Neural progenitor cell (in vitro differentiated cells): ENCODE measurements at regions not wholly inside any gene's neighbourhood (a gene's known extent, or its start where the extent isn't known, plus 50 kb on each side); places are given as distances from the start of the nearest gene placed in this dataset.
A peak's percentile ranks its signal among the peaks of the same experiment; 100 is the strongest.
"Not testable (repeated sequence)": the region's sequence is repeated elsewhere in the genome, so short reads cannot be mapped to it uniquely, and the experiment has no call there.

Experiments used
- DNase-seq: peaks from one replicate; pipeline ENCODE4 v3.0.0-alpha.2; 2016; ENCODE audit warnings: low spot score
- H2AFZ ChIP-seq: fragments of 200-600 bp; sonication (generic); replicated peaks from 2 replicates; pipeline ENCODE4 v1.6.1; 2016; ENCODE audit warnings: antibody characterized with exemption
- H3F3A ChIP-seq: fragments of 200-600 bp; sonication (generic); 2 replicates; pipeline ENCODE4 v1.6.1; 2016; ENCODE audit warnings: antibody characterized with exemption, low read depth
- H3K27ac ChIP-seq: fragments of 200-600 bp; sonication (generic); 2 replicates; pipeline ENCODE4 v1.5.1; 2016; ENCODE audit warnings: mild to moderate bottlenecking
- H3K27me3 ChIP-seq: fragments of 200-600 bp; sonication (generic); 2 replicates; pipeline ENCODE4 v1.6.1; 2016; ENCODE audit warnings: mild to moderate bottlenecking, moderate library complexity
- H3K36me3 ChIP-seq: fragments of 200-600 bp; sonication (generic); 2 replicates; pipeline ENCODE4 v1.5.1; 2016
- H3K4me1 ChIP-seq: fragments of 200-600 bp; sonication (generic); 2 replicates; pipeline ENCODE4 v1.6.1; 2016; ENCODE audit warnings: mixed run types
- H3K4me2 ChIP-seq: fragments of 200-600 bp; sonication (generic); 2 replicates; pipeline ENCODE4 v1.6.1; 2016
- H3K4me3 ChIP-seq: fragments of 200-600 bp; sonication (generic); 2 replicates; pipeline ENCODE4 v1.5.1; 2016
- H3K79me2 ChIP-seq: fragments of 200-600 bp; sonication (generic); 2 replicates; pipeline ENCODE4 v1.6.1; 2016; ENCODE audit warnings: low read depth
- H3K9ac ChIP-seq: fragments of 200-600 bp; sonication (generic); 2 replicates; pipeline ENCODE4 v1.6.1; 2016
- H3K9me3 ChIP-seq: fragments of 200-600 bp; sonication (generic); 2 replicates; pipeline ENCODE4 v1.5.1; 2016; ENCODE audit warnings: low read depth
- H4K20me1 ChIP-seq: fragments of 200-600 bp; sonication (generic); 2 replicates; pipeline ENCODE4 v1.6.1; 2016; ENCODE audit warnings: low read depth
- H3K27ac Mint-ChIP-seq: 3 replicates; pipeline ENCODE4 v1.8.0; 2021; ENCODE audit warnings: mixed read lengths
- H3K27me3 Mint-ChIP-seq: 2 replicates; pipeline ENCODE4 v1.8.0; 2022; ENCODE audit warnings: low read depth, mild to moderate bottlenecking, inconsistent platforms, moderate library complexity, mixed read lengths; ENCODE audit not compliant: insufficient read depth
- H3K36me3 Mint-ChIP-seq: 3 replicates; pipeline ENCODE4 v1.8.0; 2021; ENCODE audit warnings: mixed read lengths
- H3K4me1 Mint-ChIP-seq: 3 replicates; pipeline ENCODE4 v1.8.0; 2021; ENCODE audit warnings: mixed read lengths
- H3K4me3 Mint-ChIP-seq: 3 replicates; pipeline ENCODE4 v1.8.0; 2021; ENCODE audit warnings: mild to moderate bottlenecking, moderate library complexity, mixed read lengths
- H3K9me3 Mint-ChIP-seq: 3 replicates; pipeline ENCODE4 v1.8.0; 2020; ENCODE audit warnings: mixed read lengths
- CTCF ChIP-seq: fragments of 200-600 bp; sonication (generic); IDR thresholded peaks from 2 replicates; pipeline ENCODE4 v1.5.1; 2017; ENCODE audit warnings: antibody characterized with exemption, mild to moderate bottlenecking
- EZH2 ChIP-seq: fragments of 200-600 bp; sonication (generic); IDR thresholded peaks from 2 replicates; pipeline ENCODE4 v1.6.1; 2017; ENCODE audit warnings: antibody characterized with exemption, mild to moderate bottlenecking, moderate library complexity
- EZH2phosphoT487 ChIP-seq: fragments of 200-600 bp; sonication (generic); IDR thresholded peaks from 2 replicates; pipeline ENCODE4 v1.6.1; 2017; ENCODE audit warnings: antibody characterized with exemption

- Mint-ChIP-seq H3K4me1 (peaks cover 4% of the 10 kb centered on the region), H3K27ac (peak overlapping the region; percentile 5), H3K27me3 (no peaks in the 10 kb centered on the region), H3K36me3 (no peaks in the 10 kb centered on the region), H3K4me3 (no peak overlapping the region), H3K9me3 (peaks cover 8% of the 10 kb centered on the region)
- no peaks in the 10 kb centered on the region for H4K20me1 ChIP-seq
- H3K27ac ChIP-seq, result no peak overlapping the region
- H3K4me1 ChIP-seq, result peaks cover 5% of the 10 kb centered on the region
- no peak for DNase-seq
- H3F3A ChIP-seq, result peaks cover 4% of the 10 kb centered on the region
- no peak overlapping the region for H2AFZ ChIP-seq
- no peaks in the 10 kb centered on the region for H3K36me3 ChIP-seq
- H3K4me3 ChIP-seq, result no peak overlapping the region
- no peak overlapping the region for H3K9ac ChIP-seq
- TF ChIP-seq EZH2 (no peak), EZH2phosphoT487 (no peak), CTCF (no peak)
- no peak overlapping the region for H3K4me2 ChIP-seq
- H3K79me2 ChIP-seq, result peaks cover 8% of the 10 kb centered on the region
- H3K9me3 ChIP-seq, result no peaks in the 10 kb centered on the region
- H3K27me3 ChIP-seq, result no peaks in the 10 kb centered on the region
Measured at GRCh38 chr14:27668531-27668930, 1070.7 kb upstream of the NOVA1 start.

- no peaks in the 10 kb centered on the region for H3K27me3 Mint-ChIP-seq
- no peaks in the 10 kb centered on the region for H3K36me3 ChIP-seq
- H3K4me1 Mint-ChIP-seq, result peaks cover 4% of the 10 kb centered on the region
- H3K4me1 ChIP-seq, result peaks cover 5% of the 10 kb centered on the region
- no peak overlapping the region for H3K27ac Mint-ChIP-seq
- no peaks in the 10 kb centered on the region for H4K20me1 ChIP-seq
- H3K9me3 ChIP-seq, result no peaks in the 10 kb centered on the region
- DNase-seq, result no peak
- TF ChIP-seq CTCF (no peak), EZH2phosphoT487 (no peak), EZH2 (no peak)
- H3K27ac ChIP-seq, result no peak overlapping the region
- H3K4me2 ChIP-seq, result peak overlapping the region; percentile 66
- no peak overlapping the region for H3K9ac ChIP-seq
- H2AFZ ChIP-seq, result no peak overlapping the region
- peaks cover 4% of the 10 kb centered on the region for H3F3A ChIP-seq
- H3K9me3 Mint-ChIP-seq, result peaks cover 8% of the 10 kb centered on the region
- H3K4me3 ChIP-seq, result peak overlapping the region; percentile 38
- H3K4me3 Mint-ChIP-seq, result no peak overlapping the region
- no peaks in the 10 kb centered on the region for H3K27me3 ChIP-seq
- peaks cover 8% of the 10 kb centered on the region for H3K79me2 ChIP-seq
- H3K36me3 Mint-ChIP-seq, result no peaks in the 10 kb centered on the region
Measured at GRCh38 chr14:27672047-27672446, 1074.2 kb upstream of the NOVA1 start.

GRCh38 chr14:27672811-27673737 lies 1075.2 kb upstream of the NOVA1 start:
- H3K9me3 ChIP-seq, H3K36me3 Mint-ChIP-seq, H3F3A ChIP-seq, H3K27ac ChIP-seq, H3K9ac ChIP-seq, H3K27ac Mint-ChIP-seq, H3K27me3 Mint-ChIP-seq, H4K20me1 ChIP-seq, H3K27me3 ChIP-seq, H3K4me1 ChIP-seq, H3K4me1 Mint-ChIP-seq, H3K9me3 Mint-ChIP-seq, H3K4me3 Mint-ChIP-seq, H3K79me2 ChIP-seq, H3K36me3 ChIP-seq: not testable (repeated sequence)
- H2AFZ ChIP-seq, result peak overlapping the region; percentile 47
- H3K4me3 ChIP-seq, result peak overlapping the region; percentile 38
- H3K4me2 ChIP-seq, result peak overlapping the region; percentile 66
- peak; percentile 37 for DNase-seq

- Histone ChIP-seq H3K27me3 (no peaks in the 10 kb centered on the region), H3K4me1 (peaks cover 16% of the 10 kb centered on the region), H3K9me3 (no peaks in the 10 kb centered on the region), H3K4me3 (no peak overlapping the region), H3F3A (no peaks in the 10 kb centered on the region), H4K20me1 (no peaks in the 10 kb centered on the region), H3K4me2 (no peak overlapping the region), H3K36me3 (no peaks in the 10 kb centered on the region), H3K79me2 (no peaks in the 10 kb centered on the region), H3K27ac (no peak overlapping the region), H3K9ac (no peak overlapping the region), H2AFZ (no peak overlapping the region)
- no peak for DNase-seq
- TF ChIP-seq CTCF, result no peak
- TF ChIP-seq EZH2phosphoT487, result no peak
- no peak for TF ChIP-seq EZH2
- H3K36me3 Mint-ChIP-seq, result no peaks in the 10 kb centered on the region
- H3K27ac Mint-ChIP-seq, result no peak overlapping the region
- no peak overlapping the region for H3K4me3 Mint-ChIP-seq
- no peaks in the 10 kb centered on the region for H3K4me1 Mint-ChIP-seq
- no peaks in the 10 kb centered on the region for H3K9me3 Mint-ChIP-seq
- no peaks in the 10 kb centered on the region for H3K27me3 Mint-ChIP-seq
Measured at GRCh38 chr14:27686137-27686536, 1080.5 kb upstream of the FOXG1 start.
